Peyer's patch (tissue), 4 donors: ENCODE measurements at regions not wholly inside any gene's neighbourhood (a gene's known extent, or its start where the extent isn't known, plus 50 kb on each side); places are given as distances from the start of the nearest gene placed in this dataset.

ENCODE experiments used
- DNase-seq, 3 donors: peaks; one replicate each; pipeline ENCODE4 v3.0.0-alpha.2; 2017 to 2019
- H3K27ac ChIP-seq, 4 donors: fragments of 200-600 bp; sonication (generic); one replicate each; pipeline ENCODE4 v1.5.1; 2016 to 2019
- H3K27me3 ChIP-seq, 2 donors: fragments of 200-600 bp; sonication (generic); one replicate each; pipeline ENCODE4 v1.5.1; 2019
- H3K36me3 ChIP-seq, 3 donors: fragments of 200-600 bp; sonication (generic); one replicate each; pipeline ENCODE4 v1.5.1; 2016 to 2019
- H3K4me1 ChIP-seq, 4 donors: fragments of 200-600 bp; sonication (generic); one replicate each; pipeline ENCODE4 v1.5.1; 2016 to 2019
- H3K4me3 ChIP-seq, 4 donors: fragments of 200-600 bp; sonication (generic); 1 replicate in 3 of 4; 2 replicates in 1 of 4; pipeline ENCODE4 v1.5.1; 2016 to 2019; ENCODE audit warnings: mild to moderate bottlenecking in 1 of 4
- H3K9me3 ChIP-seq, 4 donors: fragments of 200-600 bp; sonication (generic); one replicate each; pipeline ENCODE4 v1.5.1; 2016 to 2019; ENCODE audit warnings: mild to moderate bottlenecking in 1 of 4
- CTCF ChIP-seq, 6 experiments: fragments of 450-650 bp in 4 of 6; fragments of 200-600 bp in 2 of 6; sonication (generic) in 1 of 6; IDR thresholded peaks; one replicate each; pipeline ENCODE4 v1.5.1; 2017 to 2019; ENCODE audit warnings: antibody characterized with exemption in 6 of 6, mild to moderate bottlenecking in 3 of 6, moderate library complexity in 1 of 6
- POLR2A ChIP-seq, 2 donors: fragments of 450-650 bp; IDR thresholded peaks; one replicate each; pipeline ENCODE4 v1.5.1; 2017; ENCODE audit warnings: antibody characterized with exemption in 2 of 2, mild to moderate bottlenecking in 2 of 2, moderate library complexity in 2 of 2

- Histone ChIP-seq H3K4me1 (no peaks in the 10 kb centered on the region), H3K4me3 (no peak overlapping the region), H3K9me3 (no peaks in the 10 kb centered on the region), H3K27me3 (no peaks in the 10 kb centered on the region), H3K36me3 (no peaks in the 10 kb centered on the region), H3K27ac (no peak overlapping the region)
- no peak for TF ChIP-seq POLR2A (IDR thresholded peaks at IDR 0.05)
- TF ChIP-seq CTCF (IDR thresholded peaks at IDR 0.05) = no peak
- no peak for DNase-seq
Measured at GRCh38 chr5:152221721-152222629, 183.1 kb downstream of the NMUR2 start.

- Histone ChIP-seq H3K36me3 (no peaks in the 10 kb centered on the region), H3K9me3 (no peaks in the 10 kb centered on the region), H3K4me3 (no peak overlapping the region), H3K27me3 (no peaks in the 10 kb centered on the region), H3K27ac (no peak overlapping the region), H3K4me1 (no peaks in the 10 kb centered on the region)
- no peak for TF ChIP-seq POLR2A (IDR thresholded peaks at IDR 0.05)
- TF ChIP-seq CTCF (IDR thresholded peaks at IDR 0.05) = no peak
- no peak for DNase-seq
Measured at GRCh38 chr5:152218694-152219093, 186.4 kb downstream of the NMUR2 start.

GRCh38 chr5:152205804-152206203, 199.3 kb downstream of the NMUR2 start:
- TF ChIP-seq CTCF (IDR thresholded peaks at IDR 0.05) = no peak
- no peak for TF ChIP-seq POLR2A (IDR thresholded peaks at IDR 0.05)
- H3K27ac ChIP-seq = no peak overlapping the region
- DNase-seq = no peak
- H3K9me3 ChIP-seq = no peaks in the 10 kb centered on the region
- no peaks in the 10 kb centered on the region for H3K4me1 ChIP-seq
- H3K36me3 ChIP-seq = no peaks in the 10 kb centered on the region
- no peaks in the 10 kb centered on the region for H3K27me3 ChIP-seq
- H3K4me3 ChIP-seq = no peak overlapping the region

DNA sequence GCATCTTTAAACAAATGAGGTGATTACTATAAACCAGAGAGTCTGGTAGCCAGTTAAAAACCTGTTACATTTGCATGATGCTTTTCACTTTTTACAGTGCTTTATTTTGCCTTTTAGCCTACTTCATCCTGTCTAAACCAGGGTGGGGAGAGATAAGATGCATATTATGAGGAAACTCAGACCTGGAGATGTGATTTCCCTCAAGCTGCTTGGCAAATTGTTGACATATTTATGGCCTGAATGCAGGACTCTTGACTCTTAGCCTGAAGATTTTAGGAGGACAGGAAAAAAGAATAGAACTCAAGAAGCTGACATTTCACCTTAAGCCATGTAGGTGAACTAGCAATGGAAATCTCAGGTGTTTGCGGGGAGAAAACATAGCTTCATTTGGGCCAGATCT, 202.8 kb downstream of the NMUR2 start:
- no peak for DNase-seq
- no peak overlapping the region for H3K27ac ChIP-seq
- no peak overlapping the region for H3K4me3 ChIP-seq
- H3K9me3 ChIP-seq = no peaks in the 10 kb centered on the region
- no peaks in the 10 kb centered on the region for H3K36me3 ChIP-seq
- no peaks in the 10 kb centered on the region for H3K27me3 ChIP-seq
- H3K4me1 ChIP-seq = no peaks in the 10 kb centered on the region
- TF ChIP-seq CTCF (IDR thresholded peaks at IDR 0.05) = no peak
- no peak for TF ChIP-seq POLR2A (IDR thresholded peaks at IDR 0.05)

GRCh38 chr5:152193391-152194107, 211.5 kb downstream of the NMUR2 start:
- no peaks in the 10 kb centered on the region for H3K9me3 ChIP-seq
- no peaks in the 10 kb centered on the region for H3K27me3 ChIP-seq
- H3K27ac ChIP-seq = no peak overlapping the region
- DNase-seq = no peak
- no peaks in the 10 kb centered on the region for H3K4me1 ChIP-seq
- H3K36me3 ChIP-seq = no peaks in the 10 kb centered on the region
- H3K4me3 ChIP-seq = no peak overlapping the region
- no peak for TF ChIP-seq POLR2A (IDR thresholded peaks at IDR 0.05)
- no peak for TF ChIP-seq CTCF (IDR thresholded peaks at IDR 0.05)
